Activated CD8-positive, alpha-beta memory T cell treated with anti-CD3 and anti-CD28 coated beads, Interleukin-2, amount 10 ng/mL, durations not matched to agents 7 days and 5 days (primary cell): ENCODE measurements at regions not wholly inside any gene's neighbourhood (a gene's known extent, or its start where the extent isn't known, plus 50 kb on each side); places are given as distances from the start of the nearest gene placed in this dataset.

Source experiments
- ATAC-seq: fragments of 150-1000 bp; cut with Tn5 transposase; one replicate; pipeline ENCODE4 v1.10.0; 2021; ENCODE audit warnings: moderate library complexity
- CTCF ChIA-PET: fragments of 350-600 bp; sonication (Branson Sonifier 250); formaldehyde crosslinking; loops from one replicate; lab custom pipeline; 2021; ENCODE audit warnings: antibody characterized with exemption; lab: Charles Lee
- DNase-seq: peaks from one replicate; pipeline ENCODE4 v3.0.0-alpha.2; 2020
- H3K27ac Mint-ChIP-seq: one replicate; pipeline ENCODE4 v1.8.0; 2021; ENCODE audit warnings: mild to moderate bottlenecking, mixed read lengths
- H3K27me3 Mint-ChIP-seq: one replicate; pipeline ENCODE4 v1.8.0; 2021; ENCODE audit warnings: mixed read lengths
- H3K36me3 Mint-ChIP-seq: one replicate; pipeline ENCODE4 v1.8.0; 2021; ENCODE audit warnings: mild to moderate bottlenecking, mixed read lengths
- H3K4me1 Mint-ChIP-seq: one replicate; pipeline ENCODE4 v1.8.0; 2021; ENCODE audit warnings: mixed read lengths
- H3K4me3 Mint-ChIP-seq: one replicate; pipeline ENCODE4 v1.8.0; 2021; ENCODE audit warnings: mild to moderate bottlenecking, moderate library complexity, mixed read lengths
- H3K9me3 Mint-ChIP-seq: one replicate; pipeline ENCODE4 v1.8.0; 2022; ENCODE audit warnings: low read depth, mixed read lengths

GRCh38 chr13:32940601-32941000 lies 75.6 kb upstream of the KL start:
- no peak for ATAC-seq

GRCh38 chr13:32941368-32941767 lies 74.9 kb upstream of the KL start:
- DNase-seq (no peak), ATAC-seq (peak; percentile 61)
- no peak overlapping the region for H3K27ac Mint-ChIP-seq
- peaks cover 9% of the 10 kb centered on the region for H3K27me3 Mint-ChIP-seq
- H3K36me3 Mint-ChIP-seq: no peaks in the 10 kb centered on the region
- CTCF ChIA-PET: no interaction called here
- H3K4me1 Mint-ChIP-seq: peaks cover 11% of the 10 kb centered on the region
- no peak overlapping the region for H3K4me3 Mint-ChIP-seq
- no peaks in the 10 kb centered on the region for H3K9me3 Mint-ChIP-seq

More at GRCh38 chr13:32940601-32941000, 75.6 kb upstream of the KL start:
- no peak overlapping the region for H3K4me3 Mint-ChIP-seq
- no peaks in the 10 kb centered on the region for H3K36me3 Mint-ChIP-seq
- no peak overlapping the region for H3K27ac Mint-ChIP-seq
- H3K27me3 Mint-ChIP-seq: peaks cover 16% of the 10 kb centered on the region
- CTCF ChIA-PET: no interaction called here
- peaks cover 11% of the 10 kb centered on the region for H3K4me1 Mint-ChIP-seq
- no peaks in the 10 kb centered on the region for H3K9me3 Mint-ChIP-seq
- no peak for DNase-seq

GRCh38 chr13:32946558-32946957 lies 69.7 kb upstream of the KL start:
- DNase-seq: no peak
- no peak for ATAC-seq
- Mint-ChIP-seq H3K4me3 (no peak overlapping the region), H3K36me3 (no peaks in the 10 kb centered on the region), H3K27me3 (peaks cover 24% of the 10 kb centered on the region), H3K9me3 (no peaks in the 10 kb centered on the region), H3K27ac (no peak overlapping the region), H3K4me1 (peaks cover 3% of the 10 kb centered on the region)
- CTCF ChIA-PET: no interaction called here

GRCh38 chr13:32947411-32948276 lies 68.6 kb upstream of the KL start:
- H3K4me1 Mint-ChIP-seq: no peaks in the 10 kb centered on the region
- ATAC-seq (no peak), DNase-seq (no peak)
- H3K27ac Mint-ChIP-seq: no peak overlapping the region
- no peaks in the 10 kb centered on the region for H3K9me3 Mint-ChIP-seq
- no peak overlapping the region for H3K4me3 Mint-ChIP-seq
- no peaks in the 10 kb centered on the region for H3K36me3 Mint-ChIP-seq
- H3K27me3 Mint-ChIP-seq: peaks cover 19% of the 10 kb centered on the region
- CTCF ChIA-PET: no interaction called here

- Mint-ChIP-seq H3K4me1 (no peaks in the 10 kb centered on the region), H3K36me3 (no peaks in the 10 kb centered on the region)
- ATAC-seq: no peak
These were observed 66.4 kb upstream of the KL start for GRCh38 chr13:32949820-32950219.

GRCh38 chr13:32951580-32951979 lies 64.6 kb upstream of the KL start:
- peaks cover 25% of the 10 kb centered on the region for H3K27me3 Mint-ChIP-seq
- H3K4me3 Mint-ChIP-seq: no peak overlapping the region
- H3K4me1 Mint-ChIP-seq: no peaks in the 10 kb centered on the region
- H3K27ac Mint-ChIP-seq: no peak overlapping the region
- no peak for ATAC-seq
- H3K9me3 Mint-ChIP-seq: no peaks in the 10 kb centered on the region
- no peaks in the 10 kb centered on the region for H3K36me3 Mint-ChIP-seq
- CTCF ChIA-PET: no interaction called here
- no peak for DNase-seq

More at GRCh38 chr13:32949820-32950219, 66.4 kb upstream of the KL start:
- Mint-ChIP-seq H3K4me3 (no peak overlapping the region), H3K27ac (no peak overlapping the region), H3K9me3 (no peaks in the 10 kb centered on the region), H3K27me3 (peaks cover 19% of the 10 kb centered on the region)
- CTCF ChIA-PET: no interaction called here
- DNase-seq: no peak

- no peaks in the 10 kb centered on the region for H3K36me3 Mint-ChIP-seq
- ATAC-seq (no peak), DNase-seq (no peak)
- CTCF ChIA-PET: no interaction called here
- peaks cover 18% of the 10 kb centered on the region for H3K27me3 Mint-ChIP-seq
- no peak overlapping the region for H3K27ac Mint-ChIP-seq
- no peak overlapping the region for H3K4me3 Mint-ChIP-seq
- no peaks in the 10 kb centered on the region for H3K9me3 Mint-ChIP-seq
- H3K4me1 Mint-ChIP-seq: no peaks in the 10 kb centered on the region
These were observed 60.2 kb upstream of the KL start for GRCh38 chr13:32955881-32956594.

GRCh38 chr13:32956595-32956933 lies 59.7 kb upstream of the KL start:
- DNase-seq: no peak
- no peaks in the 10 kb centered on the region for H3K4me1 Mint-ChIP-seq
- H3K9me3 Mint-ChIP-seq: no peaks in the 10 kb centered on the region
- CTCF ChIA-PET: no interaction called here
- no peak for ATAC-seq
- H3K36me3 Mint-ChIP-seq: no peaks in the 10 kb centered on the region
- H3K27ac Mint-ChIP-seq: no peak overlapping the region
- H3K27me3 Mint-ChIP-seq: peaks cover 18% of the 10 kb centered on the region
- no peak overlapping the region for H3K4me3 Mint-ChIP-seq

GRCh38 chr13:32960626-32961025 lies 55.6 kb upstream of the KL start:
- Mint-ChIP-seq H3K4me3 (no peak overlapping the region), H3K27me3 (peaks cover 23% of the 10 kb centered on the region), H3K4me1 (no peaks in the 10 kb centered on the region), H3K36me3 (no peaks in the 10 kb centered on the region), H3K27ac (no peak overlapping the region), H3K9me3 (no peaks in the 10 kb centered on the region)
- ATAC-seq (no peak), DNase-seq (no peak)
- CTCF ChIA-PET: no interaction called here

- CTCF ChIA-PET: no interaction called here
- ATAC-seq (no peak), DNase-seq (no peak)
- H3K4me3 Mint-ChIP-seq: no peak overlapping the region
- H3K9me3 Mint-ChIP-seq: no peaks in the 10 kb centered on the region
- H3K27me3 Mint-ChIP-seq: peaks cover 19% of the 10 kb centered on the region
- no peak overlapping the region for H3K27ac Mint-ChIP-seq
- H3K4me1 Mint-ChIP-seq: no peaks in the 10 kb centered on the region
- H3K36me3 Mint-ChIP-seq: no peaks in the 10 kb centered on the region
These were observed 54.5 kb upstream of the KL start for GRCh38 chr13:32961724-32962123.

GRCh38 chr13:32962342-32962741 lies 53.9 kb upstream of the KL start:
- ATAC-seq (no peak), DNase-seq (no peak)
- no peaks in the 10 kb centered on the region for H3K9me3 Mint-ChIP-seq
- H3K4me1 Mint-ChIP-seq: no peaks in the 10 kb centered on the region
- H3K36me3 Mint-ChIP-seq: no peaks in the 10 kb centered on the region
- no peak overlapping the region for H3K27ac Mint-ChIP-seq
- peaks cover 15% of the 10 kb centered on the region for H3K27me3 Mint-ChIP-seq
- CTCF ChIA-PET: no interaction called here
- no peak overlapping the region for H3K4me3 Mint-ChIP-seq

- H3K27me3 Mint-ChIP-seq: peaks cover 7% of the 10 kb centered on the region
- ATAC-seq (no peak), DNase-seq (no peak)
- no peaks in the 10 kb centered on the region for H3K36me3 Mint-ChIP-seq
- CTCF ChIA-PET: no interaction called here
- no peak overlapping the region for H3K27ac Mint-ChIP-seq
- H3K9me3 Mint-ChIP-seq: no peaks in the 10 kb centered on the region
- peaks cover 7% of the 10 kb centered on the region for H3K4me1 Mint-ChIP-seq
- H3K4me3 Mint-ChIP-seq: no peak overlapping the region
These were observed 51.2 kb upstream of the KL start for GRCh38 chr13:32964987-32965386.
